GM21381 (cell line): ENCODE measurements at regions not wholly inside any gene's neighbourhood (a gene's known extent, or its start where the extent isn't known, plus 50 kb on each side); places are given as distances from the start of the nearest gene placed in this dataset.

ENCODE experiments used
- ATAC-seq: cut with Tn5 transposase; IDR thresholded peaks from one replicate; pipeline ENCODE4 v1.9.1; 2021; ENCODE audit warnings: mild to moderate bottlenecking, moderate library complexity; ENCODE audit not compliant: unreplicated experiment

DNA sequence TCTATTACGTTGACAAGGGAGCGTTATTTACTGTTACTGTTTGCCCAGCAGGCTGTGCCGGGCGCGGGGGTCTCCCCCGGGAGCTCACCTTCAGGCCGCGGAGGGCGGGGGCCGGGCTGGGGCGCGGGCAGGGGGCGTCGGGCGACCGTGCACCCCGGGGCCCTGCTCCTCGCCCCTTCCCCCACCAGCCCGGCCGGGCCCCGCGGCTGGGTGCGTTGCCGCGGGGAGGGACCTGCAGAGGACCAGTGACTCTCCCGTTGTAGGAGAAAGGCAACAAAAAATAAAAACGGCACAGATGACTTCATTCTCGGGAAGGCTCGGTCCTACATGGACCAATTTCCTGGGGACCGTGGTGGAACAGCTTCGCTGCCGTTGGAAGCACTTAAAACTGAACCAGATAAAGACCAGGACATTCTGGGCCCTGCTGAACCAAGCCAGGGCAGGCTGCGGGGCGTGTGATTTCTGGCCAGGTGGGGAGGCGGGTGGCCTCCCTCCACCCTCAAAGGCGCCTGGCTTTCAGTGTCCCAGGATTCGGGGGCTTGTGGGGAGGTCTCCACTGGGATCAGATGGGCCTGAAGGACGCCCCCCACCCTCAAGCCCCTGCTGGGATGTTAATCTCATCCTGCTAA is 57.4 kb downstream of the IGLL1 start:
- ATAC-seq = no peak

DNA sequence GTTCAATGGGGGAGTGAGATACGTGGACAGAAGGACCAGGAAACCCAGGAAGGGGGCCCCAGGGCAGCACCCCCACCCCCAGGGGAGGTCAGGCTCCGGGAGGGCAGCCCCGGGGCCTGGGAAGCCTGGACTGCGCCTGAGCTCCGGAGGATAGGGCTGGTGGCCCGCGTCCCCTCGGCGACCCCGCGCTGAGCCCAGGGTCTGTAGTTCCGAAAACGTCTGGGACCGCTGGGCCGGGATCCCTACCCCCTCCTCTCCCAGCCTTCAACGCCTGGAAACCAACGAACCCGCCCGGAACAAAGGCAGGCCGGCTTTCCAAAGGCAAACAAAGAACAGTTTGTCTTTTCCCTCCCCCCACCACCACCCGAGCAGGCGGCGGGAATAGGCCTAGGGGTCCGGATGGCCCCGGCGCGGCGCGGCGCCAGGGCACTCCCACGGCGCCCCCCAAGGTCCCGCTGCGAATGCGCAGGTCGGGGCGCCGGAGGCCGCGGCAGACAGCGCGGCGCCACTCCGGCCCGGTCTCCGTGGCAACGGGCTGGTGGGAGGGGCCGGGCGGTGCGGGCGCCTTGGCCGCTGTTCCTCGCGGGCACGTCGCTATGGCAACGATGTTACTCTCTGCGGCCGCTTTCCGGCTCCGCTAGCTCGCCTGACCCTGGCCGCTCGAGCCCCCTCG is 58.5 kb downstream of the IGLL1 start:
- peak; percentile 68 for ATAC-seq

DNA sequence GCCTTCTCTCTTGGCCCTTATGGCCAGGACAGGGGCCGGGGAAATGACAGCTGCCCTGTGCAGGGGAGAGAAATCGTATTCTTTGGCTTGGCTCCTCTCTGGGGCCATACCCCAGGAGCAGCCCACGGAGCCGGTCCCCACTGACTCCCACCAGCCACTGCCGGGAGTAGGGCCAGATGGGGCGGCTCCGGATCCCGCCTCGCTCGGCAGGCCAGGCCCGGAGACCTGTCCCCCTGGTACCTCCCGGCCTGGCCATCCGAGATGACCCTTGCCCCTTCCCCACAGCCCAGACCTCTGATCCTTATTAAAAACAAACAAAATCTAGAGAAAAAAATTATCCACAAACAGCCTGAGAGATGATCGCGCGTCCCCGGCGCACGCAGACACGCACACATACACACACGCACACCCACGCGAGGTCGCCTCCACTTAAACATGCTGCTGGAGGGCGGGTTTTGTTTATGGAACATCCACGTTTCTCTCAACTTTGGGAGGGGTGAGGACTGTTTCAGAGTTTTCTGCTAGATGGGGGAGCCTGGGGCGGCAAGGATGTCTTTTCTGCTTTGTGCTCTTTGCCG is 59.1 kb downstream of the IGLL1 start:
- no peak for ATAC-seq

DNA sequence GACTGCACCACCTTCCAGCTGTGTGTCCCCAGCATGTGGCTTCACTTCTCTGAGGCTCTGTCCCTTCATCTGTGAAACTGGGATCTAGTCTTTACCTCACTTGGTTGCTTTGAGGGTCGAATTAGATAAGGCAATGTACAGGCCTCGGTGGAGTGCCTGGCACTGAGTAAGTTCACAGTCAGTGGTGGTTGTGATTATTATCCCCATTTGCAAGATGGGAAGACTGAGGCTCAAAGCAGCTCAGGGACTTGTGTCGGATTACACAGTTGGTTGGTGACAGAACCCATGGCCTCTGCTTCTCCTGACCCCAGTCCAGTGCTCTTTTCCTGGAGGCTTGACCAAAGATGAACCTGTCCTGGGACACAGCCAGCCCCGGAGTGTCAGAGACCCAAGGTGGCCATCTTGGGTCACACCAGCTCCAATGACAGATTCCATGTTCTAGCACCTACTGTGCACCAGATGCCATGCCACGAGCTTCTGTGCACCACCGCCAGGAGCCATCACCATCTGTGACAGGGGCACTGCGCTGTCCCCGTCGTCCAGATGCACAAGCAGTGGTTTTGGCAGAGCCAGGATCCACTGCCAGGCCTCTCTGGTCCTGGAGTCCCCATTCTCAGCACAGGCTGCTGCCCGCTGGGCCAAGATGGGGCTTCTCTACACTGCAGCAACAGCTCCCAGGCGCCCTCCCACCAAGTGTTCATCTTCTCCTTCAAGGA is 60.5 kb downstream of the IGLL1 start:
- ATAC-seq = no peak

DNA sequence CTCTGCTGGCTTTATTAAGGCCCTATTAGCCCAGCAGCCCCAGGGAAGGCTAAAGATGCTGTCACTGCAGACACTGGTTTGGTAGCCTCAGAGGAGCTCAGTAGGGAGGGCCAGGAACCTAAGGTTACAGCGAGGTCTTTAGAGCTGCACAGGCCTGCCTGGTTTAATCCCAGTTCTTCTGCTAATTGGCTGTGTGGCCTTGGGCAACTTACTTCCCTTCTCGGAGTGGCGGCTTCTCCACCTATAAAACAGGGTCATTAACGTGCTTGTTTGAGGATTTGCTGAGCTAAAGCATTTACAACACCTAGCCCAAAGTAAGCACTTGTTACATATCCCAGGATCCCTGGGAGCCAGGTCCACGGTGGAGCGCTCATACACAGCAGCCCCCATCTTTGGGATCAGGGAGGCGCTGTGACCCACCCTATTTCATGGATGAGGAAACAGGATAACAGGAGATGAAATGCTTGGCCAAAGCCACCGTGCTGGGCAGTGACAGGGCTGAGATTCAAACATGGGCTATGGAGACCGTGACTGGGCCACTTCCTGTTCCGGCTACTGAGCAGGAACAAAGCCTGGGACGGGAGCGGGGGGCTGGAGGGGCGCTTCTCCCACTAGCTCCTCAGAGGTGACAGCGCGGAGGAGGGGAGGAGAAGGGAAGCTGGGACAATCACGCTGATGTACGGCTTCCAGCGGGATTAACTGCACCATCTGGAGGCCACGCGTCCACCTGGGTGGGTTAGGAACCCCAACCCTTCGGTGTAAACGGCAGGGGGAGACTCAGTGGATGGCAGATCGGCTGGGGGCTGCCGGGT is 61.5 kb downstream of the IGLL1 start:
- ATAC-seq = no peak

DNA sequence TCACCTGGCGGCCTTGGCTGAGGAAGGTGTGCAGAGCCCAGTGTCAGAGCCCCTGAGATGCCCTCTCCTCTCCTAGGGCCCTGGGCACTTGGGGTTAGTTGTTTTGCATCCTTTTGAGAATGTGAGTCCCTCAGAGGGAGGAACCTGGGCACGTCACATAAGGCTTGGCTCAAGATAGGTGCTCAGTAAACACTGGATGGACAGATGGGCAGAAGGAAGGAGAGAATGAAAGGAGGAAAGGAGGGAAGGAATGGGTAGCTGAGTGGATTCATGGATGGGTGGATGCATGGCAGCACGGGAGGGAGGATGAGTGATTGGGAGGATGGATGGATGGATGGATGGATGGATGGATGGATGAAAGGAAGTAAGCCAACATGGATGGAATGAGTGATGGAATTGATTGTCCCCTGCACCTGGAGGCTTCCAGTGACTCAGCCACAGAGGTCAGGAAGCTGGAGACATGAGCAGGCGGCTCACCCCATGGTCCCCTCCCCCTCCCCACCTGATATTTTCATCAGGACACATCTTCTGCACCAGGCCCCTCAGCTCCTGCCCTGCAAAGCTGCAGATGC is 62.2 kb downstream of the IGLL1 start:
- no peak for ATAC-seq

DNA sequence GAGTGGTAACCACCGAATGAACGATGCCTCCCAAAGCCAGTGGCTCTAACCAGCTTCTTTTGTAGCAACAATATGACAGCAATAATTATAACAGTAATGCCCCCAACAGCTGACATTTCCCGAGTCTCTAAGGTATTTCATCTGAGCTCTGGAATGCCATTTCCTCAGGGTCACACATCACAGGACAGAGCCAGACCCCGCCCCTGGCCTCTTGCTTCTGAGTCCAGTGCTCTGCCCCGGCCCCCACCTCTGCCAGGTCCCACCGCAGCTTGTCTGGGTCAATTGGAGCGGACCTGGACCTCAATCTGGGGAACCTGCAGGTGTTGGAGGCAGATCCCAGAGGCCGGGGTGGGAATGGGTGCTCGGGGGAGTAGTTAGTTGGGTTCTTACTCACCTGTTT is 63.8 kb downstream of the IGLL1 start:
- ATAC-seq = no peak

DNA sequence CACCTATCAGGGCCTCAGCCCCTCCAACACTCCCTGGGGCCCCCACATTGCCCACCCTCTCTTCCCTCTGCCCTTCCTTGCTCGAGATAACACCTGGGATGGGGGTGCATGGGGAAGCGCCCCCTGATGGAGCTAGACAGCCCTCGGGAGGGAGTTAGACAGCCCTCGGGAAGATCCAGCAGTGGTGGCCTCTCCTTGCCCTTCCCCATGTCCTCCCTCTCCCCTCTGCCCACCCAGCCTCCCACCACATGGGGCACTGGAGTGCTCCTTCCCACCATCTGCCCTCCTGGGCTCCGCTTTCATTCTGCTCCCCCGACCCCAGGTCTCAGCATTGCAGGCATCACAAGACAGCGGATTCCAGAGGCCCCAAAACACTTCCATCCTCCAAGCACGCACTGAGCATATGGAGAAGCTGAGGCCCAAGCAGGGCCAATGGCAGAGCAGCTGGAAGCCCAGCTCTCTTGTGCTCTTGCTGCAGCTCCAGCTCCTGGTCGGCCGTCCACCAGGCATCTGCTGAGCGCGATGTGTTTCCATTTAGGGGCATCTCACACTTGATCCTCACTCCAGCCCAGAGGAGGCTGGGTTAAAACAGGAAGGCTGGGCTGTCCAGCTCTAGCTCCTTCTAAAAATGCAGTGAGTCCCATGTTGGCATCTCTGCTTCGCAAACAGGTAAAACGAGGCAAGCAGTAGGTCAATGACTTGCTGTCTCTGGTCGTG is 65.6 kb downstream of the IGLL1 start:
- ATAC-seq = no peak

DNA sequence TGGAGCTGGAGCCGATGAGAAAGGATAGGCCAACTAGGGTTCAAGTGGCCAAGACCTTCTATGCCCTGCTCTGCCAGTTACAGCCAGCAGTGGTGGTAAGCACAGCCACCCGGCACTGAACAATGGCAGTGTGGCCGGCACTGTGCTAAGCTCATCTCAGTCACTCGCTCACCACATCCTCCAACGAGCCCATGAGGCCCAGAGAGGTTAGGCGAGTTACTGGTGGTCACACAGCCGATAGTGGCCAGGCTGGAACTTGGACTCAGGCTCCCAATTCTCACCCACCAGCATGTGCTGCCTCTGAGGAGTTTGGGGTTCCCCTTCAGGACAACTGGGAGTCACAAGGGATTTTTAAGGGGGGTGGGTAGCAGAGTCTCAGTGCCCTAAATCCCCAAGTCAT is 66.4 kb downstream of the IGLL1 start:
- no peak for ATAC-seq

DNA sequence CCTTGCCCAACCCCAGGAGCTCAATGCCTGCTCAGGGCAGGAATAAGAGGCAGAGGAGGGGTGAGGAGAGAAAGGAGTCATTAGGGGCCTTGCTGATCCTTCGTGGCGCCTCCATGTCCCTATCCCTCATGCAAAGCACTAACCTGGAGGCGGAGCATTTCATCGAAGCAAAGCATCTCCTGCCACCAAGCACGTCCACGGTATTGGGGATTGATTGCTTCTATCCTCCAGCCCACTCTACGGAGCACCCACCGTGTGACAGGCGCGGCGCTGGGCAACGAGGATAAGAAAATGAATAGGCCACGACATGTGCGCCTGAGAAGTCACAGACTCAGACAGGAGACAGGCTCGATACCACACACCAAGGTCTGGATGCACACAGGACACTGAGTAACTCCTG is 67.0 kb downstream of the IGLL1 start:
- ATAC-seq = no peak

DNA sequence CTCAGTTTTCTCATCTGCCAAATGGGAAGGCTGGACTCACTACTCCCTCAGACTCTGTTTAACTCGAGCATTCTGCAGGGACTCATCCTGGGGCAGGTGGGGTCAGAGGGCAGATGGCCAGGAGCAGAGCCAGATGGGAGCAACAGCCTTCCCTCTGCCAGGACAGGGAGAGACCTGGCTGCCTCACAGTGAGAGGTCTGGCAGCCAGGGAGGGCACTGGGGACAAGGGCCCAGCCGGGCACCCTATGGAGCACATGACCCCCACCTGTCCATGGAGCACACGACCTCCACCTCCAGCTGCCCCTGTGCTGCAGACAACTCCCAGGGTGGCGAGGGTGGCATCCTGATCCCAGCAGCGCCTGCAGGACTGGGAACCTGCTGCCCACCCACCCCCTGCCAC is 67.4 kb downstream of the IGLL1 start:
- ATAC-seq = no peak

DNA sequence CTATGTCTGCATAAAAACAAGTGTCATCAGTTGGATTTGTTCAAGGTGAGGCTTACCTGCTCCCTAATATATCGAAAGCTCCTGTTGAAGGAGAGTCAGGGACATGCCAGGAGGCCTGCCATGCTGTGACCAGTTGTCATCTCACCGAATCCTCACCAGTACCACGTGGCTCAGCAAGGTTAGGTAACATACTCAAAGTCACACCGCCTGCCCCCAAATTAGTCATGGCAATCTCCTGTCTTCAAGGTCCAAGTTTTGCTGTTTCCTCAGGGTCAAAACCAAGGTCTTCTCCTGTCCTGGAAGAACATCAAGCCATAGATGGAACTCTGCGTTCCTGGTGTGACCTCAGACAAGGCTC is 67.8 kb downstream of the IGLL1 start:
- no peak for ATAC-seq

DNA sequence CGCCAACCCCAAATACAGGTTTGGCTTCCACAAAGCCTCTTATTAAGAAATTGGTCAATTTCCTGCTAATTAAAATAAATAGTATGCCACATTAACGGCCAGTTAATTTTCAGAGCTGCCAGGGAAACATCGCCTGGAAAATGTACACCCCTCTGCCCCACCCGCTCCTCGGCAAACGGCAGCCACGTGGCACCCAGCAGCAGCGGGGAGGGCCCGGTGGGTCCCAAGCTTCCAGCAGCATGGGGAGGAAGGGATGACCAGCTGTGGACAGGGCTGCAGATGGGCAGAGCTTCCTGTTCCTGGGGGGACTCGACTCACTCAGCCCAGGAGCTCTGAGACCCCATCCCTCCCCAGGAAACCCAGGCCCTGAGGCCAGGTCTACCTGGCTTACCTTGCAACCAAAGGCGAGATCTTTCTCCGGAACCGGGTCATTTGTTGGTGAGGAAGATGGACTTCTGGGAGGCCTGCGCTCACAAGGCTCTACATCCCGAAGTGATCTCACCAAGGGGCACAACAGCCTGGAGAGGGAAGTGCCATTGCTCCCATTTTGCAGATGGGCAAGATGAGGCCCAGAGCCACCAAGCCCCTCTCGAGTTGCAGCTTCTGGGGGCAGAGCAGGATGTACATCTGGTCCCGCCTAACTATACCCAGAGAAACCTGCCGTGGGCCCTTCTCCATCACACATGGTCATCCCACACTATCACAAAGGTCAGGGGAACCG is 68.3 kb downstream of the IGLL1 start:
- ATAC-seq = no peak

DNA sequence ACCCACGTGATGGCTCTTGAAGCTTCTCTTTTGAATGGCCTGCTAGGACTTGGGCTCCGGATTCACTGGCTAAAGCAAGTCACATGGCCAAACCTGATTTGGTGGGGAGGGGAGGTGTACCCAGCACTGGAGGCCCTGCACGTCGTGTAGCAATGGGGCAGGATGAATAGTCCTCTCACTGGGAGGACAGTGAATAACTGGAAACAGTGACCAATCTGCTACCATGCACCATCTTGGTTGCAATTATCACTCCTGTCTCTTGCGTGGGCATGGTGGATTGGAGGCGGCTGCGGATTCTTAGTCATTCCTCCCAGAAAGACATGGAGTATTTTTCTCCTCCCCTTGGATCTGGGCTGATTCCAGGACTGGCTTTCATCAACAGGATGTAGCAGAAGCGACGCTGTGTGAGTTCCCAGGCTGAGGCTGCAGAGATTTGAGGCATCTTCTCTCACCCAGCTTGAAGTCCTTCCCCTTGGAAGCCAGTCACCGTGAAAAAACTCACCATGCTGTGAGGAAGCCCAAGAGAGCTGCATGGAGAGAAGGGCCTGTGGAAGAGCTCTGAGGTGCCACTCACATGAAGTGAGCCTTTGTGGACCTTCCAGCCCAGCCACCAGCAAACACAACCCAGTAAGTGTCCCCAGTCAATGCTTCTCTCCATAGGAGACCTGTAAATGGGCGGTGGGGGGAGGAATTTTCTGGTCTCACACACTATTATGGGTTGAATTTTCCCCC is 70.4 kb downstream of the IGLL1 start:
- ATAC-seq = no peak

DNA sequence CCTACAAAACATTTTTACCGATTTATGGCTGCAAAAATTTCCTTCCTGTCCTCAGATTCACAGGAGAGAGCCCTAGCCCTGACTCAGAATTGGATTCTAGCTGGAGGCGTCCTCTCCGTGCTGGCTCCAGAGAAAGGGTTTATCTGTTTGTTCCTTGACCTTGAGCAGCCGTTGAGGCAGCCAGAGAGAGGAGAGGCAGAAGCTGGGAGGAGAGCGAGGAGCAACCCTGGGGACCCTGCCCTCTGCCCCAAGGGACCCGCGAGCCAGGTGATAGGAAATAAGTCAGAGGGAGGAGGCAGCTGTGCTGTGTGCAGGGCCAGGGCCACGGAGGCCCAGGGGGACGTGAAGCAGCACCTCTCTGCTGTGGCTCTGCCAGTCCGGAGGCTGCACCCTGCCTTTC is 75.6 kb downstream of the IGLL1 start:
- no peak for ATAC-seq

DNA sequence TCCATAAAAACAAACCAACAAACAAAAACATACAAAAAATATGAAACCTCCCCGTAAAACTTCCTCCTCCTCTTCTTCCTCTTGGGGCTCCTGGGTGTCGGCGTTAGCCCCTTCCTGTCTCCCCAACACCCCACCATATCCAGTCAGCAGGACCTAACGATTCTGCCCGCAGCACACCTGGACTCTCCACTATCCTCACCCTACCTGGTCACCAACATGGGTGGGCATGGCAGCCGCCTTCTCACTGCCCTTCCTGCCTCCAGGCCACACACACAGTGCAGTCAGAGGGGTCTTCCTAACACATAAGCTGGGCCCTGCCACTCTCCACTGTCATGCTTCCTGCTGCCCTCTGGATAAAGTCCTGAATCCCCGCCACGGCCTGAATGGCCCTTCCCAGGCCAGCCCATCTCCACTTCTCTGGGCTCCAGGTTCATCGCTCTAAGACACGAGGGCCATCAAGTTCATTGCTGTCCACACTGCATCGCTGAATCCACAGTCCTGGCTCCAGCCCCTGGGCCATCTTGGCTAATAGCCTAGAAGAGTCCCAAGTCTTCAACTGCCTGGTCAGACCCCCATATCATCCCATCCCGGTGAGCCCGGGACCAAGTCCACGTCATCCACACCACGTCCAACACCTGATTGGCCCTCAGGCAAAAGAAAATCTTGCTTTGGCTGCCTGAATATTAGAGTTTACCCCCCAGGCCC is 76.2 kb downstream of the IGLL1 start:
- ATAC-seq = no peak

DNA sequence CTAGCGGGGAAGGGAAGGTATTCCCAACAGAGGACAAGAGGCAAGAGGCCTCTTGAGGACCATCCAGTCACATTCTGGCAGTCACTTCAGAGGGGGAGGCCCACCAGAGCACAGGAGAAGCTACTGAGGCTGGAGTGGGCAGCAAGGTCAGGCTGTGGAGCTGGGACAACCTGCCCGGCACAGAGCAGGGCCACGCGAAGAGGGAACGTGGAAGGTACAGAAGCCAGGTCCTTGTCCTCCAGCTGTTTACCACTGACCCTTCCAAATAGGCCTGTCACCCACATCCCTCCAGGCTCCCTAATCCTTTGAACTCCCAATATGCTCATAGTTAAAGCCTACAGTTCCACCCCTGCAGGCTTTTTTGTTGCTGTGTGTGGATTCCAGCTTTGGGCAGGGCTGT is 76.9 kb downstream of the IGLL1 start:
- no peak for ATAC-seq

DNA sequence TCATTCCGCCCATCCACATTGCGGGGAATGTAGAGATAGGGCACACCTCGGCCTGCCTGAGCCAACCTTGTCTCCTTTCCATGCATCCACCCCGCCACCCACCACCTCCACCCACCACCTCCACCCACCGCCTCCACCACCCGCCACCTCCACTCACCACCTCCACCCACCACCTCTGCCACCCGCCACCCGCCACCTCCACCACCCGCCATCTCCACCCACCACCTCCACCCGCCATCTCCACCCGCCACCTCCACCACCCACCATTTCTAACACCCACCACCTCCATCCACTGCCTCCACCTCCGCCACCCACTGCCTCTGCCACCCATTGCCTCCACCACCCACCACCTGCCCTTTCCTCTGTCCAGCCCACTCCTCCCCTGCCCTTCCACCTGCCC is 78.4 kb downstream of the IGLL1 start:
- ATAC-seq = no peak
